Right lobe of liver (tissue), 4 donors: ENCODE measurements at regions not wholly inside any gene's neighbourhood (a gene's known extent, or its start where the extent isn't known, plus 50 kb on each side); places are given as distances from the start of the nearest gene placed in this dataset.

ENCODE experiments used
- POLR2A ChIP-seq: fragments of 450-650 bp; IDR thresholded peaks from one replicate; pipeline ENCODE4 v1.6.1; 2017; ENCODE audit warnings: antibody characterized with exemption, mild to moderate bottlenecking
- TF ChIP-seq, protein P1 (sequence below), 4 donors: fragments of 200-600 bp in 3 of 4; fragments of 450-650 bp in 1 of 4; IDR thresholded peaks; one replicate each; pipeline versions ENCODE4 v1.5.1 to v1.8.0; 2016 to 2022; ENCODE audit warnings: antibody characterized with exemption in 4 of 4, mild to moderate bottlenecking in 2 of 4
- donor health status: DM: no; HTN: no; CAD: no.
- donor health status: DM: no; HTN: no; CAD: no.
- donor health status: DM: no; HTN: yes; CAD: no.

GRCh38 chr7:45417268-45417667 is 156.9 kb upstream of the ADCY1 start:
- TF ChIP-seq, protein P1, sequence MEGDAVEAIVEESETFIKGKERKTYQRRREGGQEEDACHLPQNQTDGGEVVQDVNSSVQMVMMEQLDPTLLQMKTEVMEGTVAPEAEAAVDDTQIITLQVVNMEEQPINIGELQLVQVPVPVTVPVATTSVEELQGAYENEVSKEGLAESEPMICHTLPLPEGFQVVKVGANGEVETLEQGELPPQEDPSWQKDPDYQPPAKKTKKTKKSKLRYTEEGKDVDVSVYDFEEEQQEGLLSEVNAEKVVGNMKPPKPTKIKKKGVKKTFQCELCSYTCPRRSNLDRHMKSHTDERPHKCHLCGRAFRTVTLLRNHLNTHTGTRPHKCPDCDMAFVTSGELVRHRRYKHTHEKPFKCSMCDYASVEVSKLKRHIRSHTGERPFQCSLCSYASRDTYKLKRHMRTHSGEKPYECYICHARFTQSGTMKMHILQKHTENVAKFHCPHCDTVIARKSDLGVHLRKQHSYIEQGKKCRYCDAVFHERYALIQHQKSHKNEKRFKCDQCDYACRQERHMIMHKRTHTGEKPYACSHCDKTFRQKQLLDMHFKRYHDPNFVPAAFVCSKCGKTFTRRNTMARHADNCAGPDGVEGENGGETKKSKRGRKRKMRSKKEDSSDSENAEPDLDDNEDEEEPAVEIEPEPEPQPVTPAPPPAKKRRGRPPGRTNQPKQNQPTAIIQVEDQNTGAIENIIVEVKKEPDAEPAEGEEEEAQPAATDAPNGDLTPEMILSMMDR (IDR thresholded peaks at IDR 0.05) = no peak
- no peak for TF ChIP-seq POLR2A
